GM12873 (cell line): ENCODE measurements at regions not wholly inside any gene's neighbourhood (a gene's known extent, or its start where the extent isn't known, plus 50 kb on each side); places are given as distances from the start of the nearest gene placed in this dataset.

Experiments used
- TF ChIP-seq, protein P1 (sequence below): IDR thresholded peaks from 2 replicates; pipeline ENCODE4 v1.5.1; 2012; ENCODE audit warnings: low read depth, mild to moderate bottlenecking, moderate library complexity, low read length, control low read depth; ENCODE audit not compliant: insufficient read depth; ENCODE audit errors: missing control alignments

DNA sequence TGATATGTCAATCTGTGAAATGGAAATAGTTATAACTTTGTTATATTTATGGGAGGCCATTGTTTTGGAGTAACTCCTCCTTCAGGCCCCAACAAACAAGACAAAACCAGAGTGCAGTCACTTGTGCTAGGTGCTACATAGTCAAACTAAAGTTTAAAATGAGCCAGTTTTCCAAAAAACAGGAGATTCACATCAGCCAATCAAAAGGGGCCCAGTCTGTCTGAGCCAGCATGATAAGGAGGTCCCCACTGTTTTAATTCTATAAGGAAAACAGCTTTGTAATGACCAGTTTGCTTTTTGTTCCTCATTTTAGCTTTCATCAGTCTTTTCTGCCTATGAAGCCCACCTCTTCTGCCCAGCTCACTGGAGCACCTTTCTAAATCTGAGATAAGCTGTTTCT is 94.7 kb upstream of the SLC7A14 start:
- TF ChIP-seq, protein P1, sequence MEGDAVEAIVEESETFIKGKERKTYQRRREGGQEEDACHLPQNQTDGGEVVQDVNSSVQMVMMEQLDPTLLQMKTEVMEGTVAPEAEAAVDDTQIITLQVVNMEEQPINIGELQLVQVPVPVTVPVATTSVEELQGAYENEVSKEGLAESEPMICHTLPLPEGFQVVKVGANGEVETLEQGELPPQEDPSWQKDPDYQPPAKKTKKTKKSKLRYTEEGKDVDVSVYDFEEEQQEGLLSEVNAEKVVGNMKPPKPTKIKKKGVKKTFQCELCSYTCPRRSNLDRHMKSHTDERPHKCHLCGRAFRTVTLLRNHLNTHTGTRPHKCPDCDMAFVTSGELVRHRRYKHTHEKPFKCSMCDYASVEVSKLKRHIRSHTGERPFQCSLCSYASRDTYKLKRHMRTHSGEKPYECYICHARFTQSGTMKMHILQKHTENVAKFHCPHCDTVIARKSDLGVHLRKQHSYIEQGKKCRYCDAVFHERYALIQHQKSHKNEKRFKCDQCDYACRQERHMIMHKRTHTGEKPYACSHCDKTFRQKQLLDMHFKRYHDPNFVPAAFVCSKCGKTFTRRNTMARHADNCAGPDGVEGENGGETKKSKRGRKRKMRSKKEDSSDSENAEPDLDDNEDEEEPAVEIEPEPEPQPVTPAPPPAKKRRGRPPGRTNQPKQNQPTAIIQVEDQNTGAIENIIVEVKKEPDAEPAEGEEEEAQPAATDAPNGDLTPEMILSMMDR: no peak

DNA sequence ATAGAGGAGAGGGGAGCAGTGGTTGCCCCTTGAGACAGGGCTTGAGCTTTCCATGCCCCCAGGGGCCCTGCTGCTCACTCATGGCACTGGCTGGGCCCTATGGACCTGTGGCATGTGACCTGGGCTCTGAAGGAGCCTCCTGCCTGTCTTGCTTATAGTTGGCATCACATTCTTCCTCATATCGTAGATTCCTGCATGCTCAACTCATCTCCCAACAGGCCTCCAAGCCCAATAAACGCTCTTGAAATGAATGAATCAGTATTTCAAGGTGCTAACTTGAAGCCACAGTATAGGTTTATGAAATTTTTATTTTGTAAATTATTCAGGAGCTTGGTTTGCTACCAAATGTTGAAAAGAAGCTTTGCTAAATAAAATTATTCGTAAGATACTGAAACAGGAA is 93.3 kb upstream of the SLC7A14 start:
- TF ChIP-seq, protein P1: no peak

DNA sequence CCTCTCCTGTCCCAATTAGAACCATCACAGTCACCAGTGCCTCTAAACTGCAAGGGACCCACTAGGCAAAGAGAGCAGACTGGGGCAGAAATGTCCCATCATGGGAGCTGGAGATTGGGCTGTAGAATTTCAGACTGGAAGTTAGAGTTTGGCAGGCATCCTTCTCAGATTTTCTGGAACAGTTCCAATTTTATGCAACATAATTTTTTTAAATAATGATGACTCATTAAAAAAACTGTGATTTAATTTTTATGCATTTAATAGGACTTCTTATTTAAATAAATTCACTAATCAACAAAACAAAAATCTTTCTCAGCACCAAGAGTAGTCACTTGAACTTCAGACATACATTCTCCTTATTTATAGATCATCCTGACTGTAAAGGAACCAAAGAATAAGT is 84.6 kb upstream of the SLC7A14 start:
- TF ChIP-seq, protein P1: no peak

DNA sequence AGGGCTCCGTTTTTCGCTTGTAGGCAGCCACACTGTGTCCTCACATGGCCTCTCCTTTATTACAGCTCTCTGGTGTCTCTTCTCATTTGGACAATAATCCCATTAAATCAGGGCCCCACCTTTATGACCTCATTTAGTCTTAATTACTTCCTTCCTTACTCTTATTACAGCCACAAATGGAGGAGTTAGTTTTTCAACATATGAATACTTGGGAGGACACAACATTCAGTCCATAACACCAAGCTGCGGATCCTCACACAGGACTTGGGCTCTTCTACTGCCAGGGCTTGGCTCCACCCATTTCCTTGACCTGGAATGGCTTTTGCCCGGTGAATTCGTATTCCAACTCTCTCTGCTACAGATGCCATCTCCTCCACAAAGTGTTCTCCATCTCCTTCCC is 74.3 kb upstream of the SLC7A14 start:
- TF ChIP-seq, protein P1: no peak

DNA sequence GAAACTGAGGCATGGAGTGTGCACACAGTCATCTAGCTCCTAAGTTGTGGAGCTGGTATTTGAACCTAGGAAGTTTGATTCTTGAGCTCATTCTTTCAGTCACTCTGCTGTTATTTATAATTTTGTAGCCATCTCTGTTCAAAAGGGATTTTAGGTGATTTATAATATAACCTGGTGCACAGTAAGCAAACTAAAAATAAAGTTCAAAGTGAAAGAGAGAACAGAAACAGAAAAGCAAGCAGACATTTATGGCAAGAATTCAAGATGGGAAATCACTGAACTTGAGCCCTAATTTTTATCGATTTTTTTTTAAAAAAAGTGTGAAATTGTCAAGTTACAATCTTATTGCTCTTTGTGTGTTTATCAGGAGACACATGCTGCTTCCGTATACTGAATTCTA is 71.4 kb upstream of the SLC7A14 start:
- TF ChIP-seq, protein P1: no peak

DNA sequence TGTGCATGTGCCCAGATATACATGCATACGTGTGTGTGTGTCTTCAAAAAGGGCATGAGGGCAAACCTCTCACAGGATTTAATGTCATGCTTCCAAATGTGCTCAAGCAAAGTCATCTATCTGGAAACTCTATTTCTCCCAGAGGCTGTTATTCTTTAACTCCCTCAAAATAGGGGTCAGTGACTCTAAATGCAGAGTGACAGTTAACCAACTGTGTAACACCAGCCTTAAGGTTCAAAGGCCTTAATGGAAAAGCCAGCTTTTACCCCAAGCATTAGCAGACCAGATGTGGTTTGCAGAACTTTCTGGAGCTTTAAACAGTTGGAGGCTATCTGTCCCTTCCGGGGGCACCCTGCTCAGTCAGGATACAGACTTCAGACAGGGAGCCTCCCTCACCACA is 70.4 kb upstream of the SLC7A14 start:
- TF ChIP-seq, protein P1: no peak

DNA sequence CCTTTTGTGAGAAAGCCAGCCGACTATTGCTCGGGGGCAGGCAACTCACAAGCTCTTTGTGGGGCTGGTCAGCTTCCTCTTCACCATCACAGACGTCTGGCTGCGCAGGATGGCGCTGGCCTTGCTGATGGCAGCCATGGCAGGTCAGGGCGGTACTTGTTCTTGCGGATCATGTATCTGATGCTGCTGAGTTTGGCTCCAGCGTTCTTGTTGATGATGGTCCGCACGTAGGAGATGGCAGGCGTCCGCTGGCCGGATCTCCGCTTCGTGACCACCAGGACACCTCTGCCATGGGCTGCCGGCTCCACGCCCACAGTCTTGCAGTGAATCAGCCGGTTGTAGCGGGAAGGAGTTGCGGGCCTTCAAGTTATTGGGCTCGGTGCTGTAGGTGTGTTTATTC is 67.9 kb upstream of the SLC7A14 start:
- TF ChIP-seq, protein P1: no peak
